Loucy (cell line): ENCODE measurements at regions not wholly inside any gene's neighbourhood (a gene's known extent, or its start where the extent isn't known, plus 50 kb on each side); places are given as distances from the start of the nearest gene placed in this dataset.

Source experiments
- H2AFZ ChIP-seq: fragments of 200-600 bp; sonication (generic); 2 replicates; pipeline ENCODE4 v1.6.0; 2016; ENCODE audit warnings: antibody characterized with exemption, mild to moderate bottlenecking, low read length, moderate library complexity
- H3F3A ChIP-seq: fragments of 200-600 bp; 2 replicates; pipeline ENCODE4 v1.6.0; 2016; ENCODE audit warnings: antibody characterized with exemption, low read depth, mild to moderate bottlenecking
- H3K27me3 ChIP-seq: fragments of 200-600 bp; sonication (generic); 2 replicates; pipeline ENCODE4 v1.6.1; 2014; ENCODE audit warnings: low read length, mild to moderate bottlenecking; ENCODE audit not compliant: insufficient read depth, poor library complexity, severe bottlenecking
- H3K36me3 ChIP-seq: fragments of 200-600 bp; sonication (generic); 2 replicates; pipeline ENCODE4 v1.6.1; 2016; ENCODE audit warnings: low read length; ENCODE audit not compliant: insufficient read depth
- H3K4me1 ChIP-seq: fragments of 200-600 bp; sonication (generic); 2 replicates; pipeline ENCODE4 v1.5.1; 2014; ENCODE audit warnings: low read length, mild to moderate bottlenecking; ENCODE audit not compliant: insufficient read depth, poor library complexity, severe bottlenecking
- H3K4me2 ChIP-seq: fragments of 200-600 bp; sonication (generic); 2 replicates; pipeline ENCODE4 v1.6.0; 2014; ENCODE audit warnings: antibody characterized with exemption, low read length, low read depth, mild to moderate bottlenecking; ENCODE audit not compliant: poor library complexity, severe bottlenecking
- H3K4me3 ChIP-seq: fragments of 200-600 bp; sonication (generic); 2 replicates; pipeline ENCODE4 v1.5.1; 2014; ENCODE audit warnings: low read length, mild to moderate bottlenecking, mixed read lengths; ENCODE audit not compliant: poor library complexity, severe bottlenecking
- H3K79me2 ChIP-seq: fragments of 200-600 bp; sonication (generic); 2 replicates; pipeline ENCODE4 v1.6.1; 2014; ENCODE audit warnings: low read length; ENCODE audit not compliant: insufficient read depth
- H3K9ac ChIP-seq: fragments of 200-600 bp; sonication (generic); 2 replicates; pipeline ENCODE4 v1.6.0; 2014; ENCODE audit warnings: mild to moderate bottlenecking, low read depth, low read length, moderate library complexity; ENCODE audit not compliant: poor library complexity, severe bottlenecking
- H3K9me2 ChIP-seq: fragments of 200-600 bp; sonication (generic); replicated peaks from 2 replicates; pipeline ENCODE4 v1.6.1; 2016; ENCODE audit warnings: low read depth, low read length, mixed read lengths
- H3K9me3 ChIP-seq: fragments of 200-600 bp; sonication (generic); 2 replicates; pipeline ENCODE4 v1.6.1; 2014; ENCODE audit warnings: mild to moderate bottlenecking, antibody characterized with exemption, low read length, low read depth; ENCODE audit not compliant: insufficient read depth
- H4K20me1 ChIP-seq: fragments of 200-600 bp; sonication (generic); 2 replicates; pipeline ENCODE4 v1.6.0; 2014; ENCODE audit warnings: antibody characterized with exemption, low read length, mild to moderate bottlenecking; ENCODE audit not compliant: insufficient read depth, poor library complexity, severe bottlenecking
- EZH2phosphoT487 ChIP-seq: fragments of 200-600 bp; IDR thresholded peaks from 2 replicates; pipeline ENCODE4 v1.6.1; 2018; ENCODE audit warnings: antibody characterized with exemption, mild to moderate bottlenecking, moderate library complexity, borderline replicate concordance
- TF ChIP-seq, protein P1 (sequence below): fragments of 200-600 bp; sonication (generic); conservative IDR thresholded peaks from 2 replicates; pipeline ENCODE4 v1.5.1; 2014; ENCODE audit warnings: mild to moderate bottlenecking, antibody characterized with exemption, low read length

DNA sequence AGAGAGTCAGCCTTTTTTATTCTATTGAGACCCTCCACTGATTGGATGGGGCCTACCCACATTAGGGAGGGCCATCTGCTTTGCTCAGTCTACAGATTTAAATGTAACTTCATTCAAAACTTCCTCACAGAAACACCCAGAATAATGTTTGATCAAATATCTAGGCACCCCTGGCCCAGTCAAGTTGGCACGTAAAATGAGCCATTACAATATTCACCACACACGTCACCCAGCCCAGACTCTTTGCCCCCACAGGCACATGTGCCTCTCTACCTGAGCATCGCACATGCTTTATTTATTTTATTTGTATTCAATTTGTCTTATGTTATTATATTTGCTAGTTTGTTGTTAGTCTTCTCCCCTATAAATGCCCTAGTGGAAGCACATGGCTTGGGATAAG is 70.9 kb upstream of the EYA2 start:
- Histone ChIP-seq H3K9me3 (no peaks in the 10 kb centered on the region), H3K4me2 (no peak overlapping the region), H3K79me2 (no peaks in the 10 kb centered on the region), H2AFZ (no peak overlapping the region), H3K4me1 (no peaks in the 10 kb centered on the region), H3F3A (no peaks in the 10 kb centered on the region), H3K4me3 (no peak overlapping the region), H3K9me2 (no peaks in the 10 kb centered on the region), H3K27me3 (no peaks in the 10 kb centered on the region), H4K20me1 (no peaks in the 10 kb centered on the region), H3K36me3 (no peaks in the 10 kb centered on the region), H3K9ac (no peak overlapping the region)
- TF ChIP-seq, protein P1, sequence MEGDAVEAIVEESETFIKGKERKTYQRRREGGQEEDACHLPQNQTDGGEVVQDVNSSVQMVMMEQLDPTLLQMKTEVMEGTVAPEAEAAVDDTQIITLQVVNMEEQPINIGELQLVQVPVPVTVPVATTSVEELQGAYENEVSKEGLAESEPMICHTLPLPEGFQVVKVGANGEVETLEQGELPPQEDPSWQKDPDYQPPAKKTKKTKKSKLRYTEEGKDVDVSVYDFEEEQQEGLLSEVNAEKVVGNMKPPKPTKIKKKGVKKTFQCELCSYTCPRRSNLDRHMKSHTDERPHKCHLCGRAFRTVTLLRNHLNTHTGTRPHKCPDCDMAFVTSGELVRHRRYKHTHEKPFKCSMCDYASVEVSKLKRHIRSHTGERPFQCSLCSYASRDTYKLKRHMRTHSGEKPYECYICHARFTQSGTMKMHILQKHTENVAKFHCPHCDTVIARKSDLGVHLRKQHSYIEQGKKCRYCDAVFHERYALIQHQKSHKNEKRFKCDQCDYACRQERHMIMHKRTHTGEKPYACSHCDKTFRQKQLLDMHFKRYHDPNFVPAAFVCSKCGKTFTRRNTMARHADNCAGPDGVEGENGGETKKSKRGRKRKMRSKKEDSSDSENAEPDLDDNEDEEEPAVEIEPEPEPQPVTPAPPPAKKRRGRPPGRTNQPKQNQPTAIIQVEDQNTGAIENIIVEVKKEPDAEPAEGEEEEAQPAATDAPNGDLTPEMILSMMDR, result no peak
- TF ChIP-seq EZH2phosphoT487, result no peak

DNA sequence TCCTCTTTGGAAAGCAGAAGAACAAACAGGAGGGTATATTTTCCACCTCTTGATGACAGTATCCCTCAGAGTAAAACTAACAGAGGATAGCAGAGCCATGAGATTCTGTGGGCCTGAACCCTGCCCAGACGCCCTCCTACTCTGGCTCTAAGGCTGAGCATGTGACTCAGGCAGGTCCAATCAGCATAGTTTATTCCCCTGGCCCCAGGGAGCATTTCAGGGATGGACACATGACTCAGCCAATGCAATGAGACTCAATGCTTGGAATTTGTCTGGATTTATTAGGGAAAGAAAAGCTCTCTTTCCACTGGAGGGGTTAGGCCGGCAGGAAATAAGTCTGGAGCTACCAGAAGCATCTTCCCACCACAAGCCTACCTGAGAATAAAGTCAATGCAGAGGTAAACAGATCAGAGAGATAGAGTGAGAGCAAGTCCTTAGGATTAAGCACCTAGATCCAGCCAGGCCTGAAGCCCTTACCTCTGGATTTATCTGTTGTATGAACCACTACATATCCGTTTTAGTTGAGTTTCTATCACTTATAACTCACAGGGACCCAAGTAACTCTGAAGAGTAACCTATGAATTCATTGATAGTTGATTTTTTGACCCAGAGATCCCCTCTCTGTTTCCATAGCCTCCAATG is 68.2 kb upstream of the EYA2 start:
- Histone ChIP-seq H2AFZ (no peak overlapping the region), H3K4me2 (no peak overlapping the region), H3K9me2 (no peaks in the 10 kb centered on the region), H3F3A (no peaks in the 10 kb centered on the region), H4K20me1 (no peaks in the 10 kb centered on the region), H3K9me3 (no peaks in the 10 kb centered on the region), H3K4me3 (no peak overlapping the region), H3K4me1 (no peaks in the 10 kb centered on the region), H3K79me2 (no peaks in the 10 kb centered on the region), H3K27me3 (no peaks in the 10 kb centered on the region), H3K36me3 (no peaks in the 10 kb centered on the region), H3K9ac (no peak overlapping the region)
- no peak for TF ChIP-seq EZH2phosphoT487
- TF ChIP-seq, protein P1, result no peak

DNA sequence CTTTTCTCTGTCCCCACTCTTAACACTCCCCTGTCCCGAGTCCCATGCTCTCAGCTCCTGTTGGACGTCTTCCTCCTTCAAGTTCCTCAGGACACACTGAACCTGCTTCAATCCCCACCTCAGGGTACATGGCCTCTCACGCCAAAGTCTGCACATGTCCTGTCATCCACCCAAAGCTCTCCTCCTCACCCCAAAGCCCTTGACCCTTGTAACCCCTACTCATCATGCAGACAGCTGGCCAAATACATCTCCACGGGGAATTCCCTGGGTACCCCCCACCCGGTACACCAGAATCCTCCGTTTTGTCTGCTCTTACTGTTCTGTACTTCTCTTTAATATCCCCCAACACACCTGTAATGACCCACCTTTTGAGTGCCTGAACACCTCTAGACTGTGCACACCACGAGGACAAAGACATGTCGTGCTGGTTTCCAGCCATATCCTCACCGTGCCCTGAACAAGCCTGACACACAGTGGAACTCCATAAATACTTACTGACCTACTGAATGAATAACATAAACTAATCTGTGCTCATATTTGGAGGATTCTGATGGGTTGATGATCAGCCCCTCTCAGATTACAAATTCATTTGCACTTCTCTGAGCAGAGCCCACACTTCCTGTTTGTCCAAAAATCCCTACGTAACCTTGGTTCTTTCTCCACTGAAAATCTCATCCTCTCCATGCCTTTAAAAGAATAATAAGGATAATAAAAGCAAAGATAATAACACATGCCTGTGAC is 66.8 kb upstream of the EYA2 start:
- TF ChIP-seq, protein P1, result no peak
- no peak for TF ChIP-seq EZH2phosphoT487
- Histone ChIP-seq H3K9me2 (no peaks in the 10 kb centered on the region), H3K9ac (no peak overlapping the region), H3K4me2 (no peak overlapping the region), H2AFZ (no peak overlapping the region), H3K9me3 (no peaks in the 10 kb centered on the region), H3K27me3 (no peaks in the 10 kb centered on the region), H3K4me1 (no peaks in the 10 kb centered on the region), H3K79me2 (no peaks in the 10 kb centered on the region), H4K20me1 (no peaks in the 10 kb centered on the region), H3F3A (no peaks in the 10 kb centered on the region), H3K4me3 (no peak overlapping the region), H3K36me3 (no peaks in the 10 kb centered on the region)
